GM23248 (cell line): ENCODE measurements at regions not wholly inside any gene's neighbourhood (a gene's known extent, or its start where the extent isn't known, plus 50 kb on each side); places are given as distances from the start of the nearest gene placed in this dataset.

Experiments used
- DNase-seq: peaks from one replicate; pipeline ENCODE4 v3.0.0-alpha.2; 2015
- H2AFZ ChIP-seq: fragments of 200-600 bp; sonication (generic); 2 replicates; pipeline ENCODE4 v1.6.1; 2016; ENCODE audit warnings: antibody characterized with exemption
- H3F3A ChIP-seq: fragments of 200-600 bp; sonication (generic); 2 replicates; pipeline ENCODE4 v1.6.1; 2016; ENCODE audit warnings: mild to moderate bottlenecking, antibody characterized with exemption, mixed run types; ENCODE audit not compliant: insufficient read depth
- H3K27ac ChIP-seq: fragments of 200-600 bp; sonication (generic); 2 replicates; pipeline ENCODE4 v1.5.1; 2016; ENCODE audit warnings: mild to moderate bottlenecking
- H3K27me3 ChIP-seq: fragments of 200-600 bp; sonication (generic); replicated peaks from 2 replicates; pipeline ENCODE4 v1.6.1; 2016; ENCODE audit warnings: mild to moderate bottlenecking; ENCODE audit not compliant: insufficient read depth
- H3K36me3 ChIP-seq: fragments of 200-600 bp; sonication (generic); 2 replicates; pipeline ENCODE4 v1.6.1; 2016; ENCODE audit warnings: low read depth, mild to moderate bottlenecking
- H3K4me1 ChIP-seq: fragments of 200-600 bp; sonication (generic); 2 replicates; pipeline ENCODE4 v1.6.1; 2016; ENCODE audit warnings: mild to moderate bottlenecking; ENCODE audit not compliant: insufficient read depth
- H3K4me2 ChIP-seq: fragments of 200-600 bp; sonication (generic); one replicate; pipeline ENCODE4 v1.6.1; 2016; ENCODE audit warnings: mild to moderate bottlenecking; ENCODE audit not compliant: unreplicated experiment
- H3K4me3 ChIP-seq: fragments of 200-600 bp; sonication (generic); 2 replicates; pipeline ENCODE4 v1.5.1; 2016; ENCODE audit warnings: mild to moderate bottlenecking
- H3K79me2 ChIP-seq: fragments of 200-600 bp; sonication (generic); 2 replicates; pipeline ENCODE4 v1.6.1; 2016; ENCODE audit warnings: mild to moderate bottlenecking; ENCODE audit not compliant: insufficient read depth
- H3K9ac ChIP-seq: fragments of 200-600 bp; sonication (generic); 2 replicates; pipeline ENCODE4 v1.6.1; 2016; ENCODE audit warnings: mild to moderate bottlenecking
- H3K9me2 ChIP-seq: fragments of 200-600 bp; sonication (generic); 2 replicates; pipeline ENCODE4 v1.6.1; 2016; ENCODE audit warnings: mixed run types, mild to moderate bottlenecking, moderate library complexity; ENCODE audit not compliant: insufficient read depth
- H3K9me3 ChIP-seq: fragments of 200-600 bp; sonication (generic); one replicate; pipeline ENCODE4 v1.6.1; 2017; ENCODE audit warnings: low read depth
- H4K20me1 ChIP-seq: fragments of 200-600 bp; sonication (generic); 2 replicates; pipeline ENCODE4 v1.6.0; 2016; ENCODE audit not compliant: insufficient read depth
- EZH2 ChIP-seq: fragments of 200-600 bp; sonication (generic); IDR thresholded peaks from 2 replicates; pipeline ENCODE4 v1.6.1; 2018; ENCODE audit warnings: antibody characterized with exemption, mild to moderate bottlenecking; ENCODE audit not compliant: insufficient read depth, poor library complexity, severe bottlenecking
- EZH2phosphoT487 ChIP-seq: fragments of 200-600 bp; sonication (generic); IDR thresholded peaks from 2 replicates; pipeline ENCODE4 v1.6.1; 2018; ENCODE audit warnings: antibody characterized with exemption, moderate library complexity, mild to moderate bottlenecking, low read depth; ENCODE audit not compliant: insufficient read depth
- WGBS, 2 experiments: methylation state at CpG; one replicate each; pipeline ENCODE4 v1.1.6; 2015 to 2017; ENCODE audit warnings: low lambda C conversion rate in 2 of 2, low coverage in 1 of 2; ENCODE audit errors: missing lambda C conversion rate in 2 of 2; 5-methylcytosine and 5-hydroxymethylcytosine counted together
- in situ Hi-C: fragments of 300-500 bp; cut with MboI; formaldehyde crosslinking; loops from 2 replicates; pipeline ENCODE4 v1.15.0; 2020

- H3K4me1 ChIP-seq, result no peaks in the 10 kb centered on the region
- H3K9ac ChIP-seq, result no peak overlapping the region
- no peak overlapping the region for H3K4me3 ChIP-seq
- H2AFZ ChIP-seq, result no peak overlapping the region
- H3K4me2 ChIP-seq, result no peak overlapping the region
- no peaks in the 10 kb centered on the region for H3F3A ChIP-seq
- H3K79me2 ChIP-seq, result no peaks in the 10 kb centered on the region
- H3K27ac ChIP-seq, result no peak overlapping the region
- H3K9me2 ChIP-seq, result no peaks in the 10 kb centered on the region
- TF ChIP-seq EZH2phosphoT487 (no peak), EZH2 (no peak)
- H3K27me3 ChIP-seq, result no peaks in the 10 kb centered on the region
- H3K9me3 ChIP-seq, result no peaks in the 10 kb centered on the region
- WGBS, 2 experiments, result 17 to 26% methylated on average over 1 of the region's 1 CpG
- no peaks in the 10 kb centered on the region for H3K36me3 ChIP-seq
- no peak for DNase-seq
- in situ Hi-C loops, result no loop called here
- no peaks in the 10 kb centered on the region for H4K20me1 ChIP-seq
Observed at GRCh38 chr1:102089791-102090190, 93.1 kb upstream of the OLFM3 start.

- Histone ChIP-seq H3K36me3 (no peaks in the 10 kb centered on the region), H3K4me1 (no peaks in the 10 kb centered on the region), H3K9ac (no peak overlapping the region), H4K20me1 (no peaks in the 10 kb centered on the region), H3F3A (no peaks in the 10 kb centered on the region), H3K27me3 (no peaks in the 10 kb centered on the region), H3K9me3 (no peaks in the 10 kb centered on the region), H3K4me3 (no peak overlapping the region), H2AFZ (no peak overlapping the region), H3K9me2 (no peaks in the 10 kb centered on the region), H3K79me2 (no peaks in the 10 kb centered on the region), H3K4me2 (no peak overlapping the region), H3K27ac (no peak overlapping the region)
- WGBS, 2 experiments, result 27 to 33% methylated on average over 1 of the region's 1 CpG
- DNase-seq, result no peak
- in situ Hi-C loops, result no loop called here
- TF ChIP-seq EZH2phosphoT487 (no peak), EZH2 (no peak)
Observed at GRCh38 chr1:102085896-102086295, 89.2 kb upstream of the OLFM3 start.

- no peaks in the 10 kb centered on the region for H4K20me1 ChIP-seq
- TF ChIP-seq EZH2phosphoT487 (no peak), EZH2 (no peak)
- WGBS, 2 experiments, result 3 to 10% methylated on average over 1 of the region's 1 CpG
- no peak for DNase-seq
- no peaks in the 10 kb centered on the region for H3F3A ChIP-seq
- no peak overlapping the region for H3K4me2 ChIP-seq
- no peak overlapping the region for H3K9ac ChIP-seq
- in situ Hi-C loops, result no loop called here
- no peaks in the 10 kb centered on the region for H3K79me2 ChIP-seq
- H3K4me3 ChIP-seq, result no peak overlapping the region
- no peaks in the 10 kb centered on the region for H3K27me3 ChIP-seq
- no peak overlapping the region for H2AFZ ChIP-seq
- no peaks in the 10 kb centered on the region for H3K9me3 ChIP-seq
- no peak overlapping the region for H3K27ac ChIP-seq
- no peaks in the 10 kb centered on the region for H3K36me3 ChIP-seq
- H3K4me1 ChIP-seq, result no peaks in the 10 kb centered on the region
- no peaks in the 10 kb centered on the region for H3K9me2 ChIP-seq
Observed at GRCh38 chr1:102084771-102085535, 88.2 kb upstream of the OLFM3 start.

GRCh38 chr1:102083192-102083591, 86.5 kb upstream of the OLFM3 start:
- Histone ChIP-seq H3K9me3 (no peaks in the 10 kb centered on the region), H3K27ac (no peak overlapping the region), H3K4me1 (no peaks in the 10 kb centered on the region), H3K9me2 (no peaks in the 10 kb centered on the region), H3F3A (no peaks in the 10 kb centered on the region), H3K4me2 (no peak overlapping the region), H3K36me3 (no peaks in the 10 kb centered on the region), H2AFZ (no peak overlapping the region), H3K9ac (no peak overlapping the region), H4K20me1 (no peaks in the 10 kb centered on the region), H3K79me2 (no peaks in the 10 kb centered on the region), H3K4me3 (no peak overlapping the region), H3K27me3 (no peaks in the 10 kb centered on the region)
- no peak for TF ChIP-seq EZH2
- no peak for TF ChIP-seq EZH2phosphoT487
- in situ Hi-C loops, result no loop called here
- 24 to 27% methylated on average over 3 of the region's 3 CpGs for WGBS, 2 experiments
- DNase-seq, result no peak

GRCh38 chr1:102074874-102075273, 78.1 kb upstream of the OLFM3 start:
- Histone ChIP-seq H3K27ac (no peak overlapping the region), H3K4me1 (no peaks in the 10 kb centered on the region), H3K27me3 (no peaks in the 10 kb centered on the region), H3K4me3 (no peak overlapping the region), H3K9me3 (no peaks in the 10 kb centered on the region), H3K9ac (no peak overlapping the region), H3K79me2 (no peaks in the 10 kb centered on the region), H3K9me2 (no peaks in the 10 kb centered on the region), H3K4me2 (no peak overlapping the region), H2AFZ (no peak overlapping the region), H3K36me3 (no peaks in the 10 kb centered on the region), H4K20me1 (no peaks in the 10 kb centered on the region), H3F3A (no peaks in the 10 kb centered on the region)
- DNase-seq, result no peak
- TF ChIP-seq EZH2 (no peak), EZH2phosphoT487 (no peak)
- in situ Hi-C loops, result no loop called here
